SK-N-SH (cell line): ENCODE measurements at regions not wholly inside any gene's neighbourhood (a gene's known extent, or its start where the extent isn't known, plus 50 kb on each side); places are given as distances from the start of the nearest gene placed in this dataset.

Source experiments
- CTCF ChIA-PET: fragments of 300-600, 350-600 bp; formaldehyde crosslinking; extraction: SDS; loops from one replicate; lab custom pipeline; 2021; lab: Yijun Ruan, JAX
- POLR2A ChIA-PET: fragments of 350-600 bp; sonication (Branson Sonifier 250); formaldehyde crosslinking; extraction: SDS; loops from one replicate; lab custom pipeline; 2020; ENCODE audit warnings: antibody characterized with exemption, inconsistent platforms; lab: Yijun Ruan, JAX
- DNase-seq: peaks from one replicate; pipeline ENCODE4 v3.0.0; 2012
- H2AFZ ChIP-seq: fragments of 200-600 bp; sonication (generic); 2 replicates; pipeline ENCODE4 v1.8.1; 2016; ENCODE audit warnings: antibody characterized with exemption, mild to moderate bottlenecking, low read depth
- H3F3A ChIP-seq: fragments of 200-600 bp; sonication (generic); replicated peaks from 2 replicates; pipeline ENCODE3; 2016; ENCODE audit warnings: antibody characterized with exemption, mild to moderate bottlenecking; ENCODE audit not compliant: insufficient read depth
- H3K27ac ChIP-seq, 2 experiments: fragments of 200-500 bp in 1 of 2; fragments of 200-600 bp in 1 of 2; sonication (Bioruptor generic) in 1 of 2; sonication (generic), shearing (Covaris generic) in 1 of 2; 2 replicates each; pipeline versions ENCODE4 v1.5.1 to v1.6.1; 2014 to 2016; ENCODE audit warnings: low read depth in 2 of 2, inconsistent platforms in 1 of 2, low read length in 1 of 2, mild to moderate bottlenecking in 1 of 2, mixed read lengths in 1 of 2
- H3K27me3 ChIP-seq: fragments of 200-600 bp; sonication (generic), shearing (Covaris generic); 2 replicates; pipeline ENCODE4 v1.6.1; 2016; ENCODE audit warnings: mixed run types; ENCODE audit not compliant: insufficient read depth
- H3K36me3 ChIP-seq, 2 experiments: fragments of 200-500 bp in 1 of 2; fragments of 200-600 bp in 1 of 2; sonication (Bioruptor generic) in 1 of 2; sonication (generic) in 1 of 2; replicated peaks in 1 of 2; 2 replicates each; pipeline versions ENCODE3 to v1.5.1; 2014 to 2016; ENCODE audit warnings: low read length in 1 of 2, mild to moderate bottlenecking in 1 of 2; ENCODE audit not compliant: insufficient read depth in 2 of 2, control insufficient read depth in 1 of 2
- H3K4me1 ChIP-seq, 2 experiments: fragments of 200-500 bp in 1 of 2; fragments of 200-600 bp in 1 of 2; sonication (Bioruptor generic) in 1 of 2; sonication (generic), shearing (Covaris generic) in 1 of 2; 2 replicates each; pipeline versions ENCODE4 v1.5.1 to v1.6.1; 2014 to 2016; ENCODE audit warnings: low read depth in 1 of 2, low read length in 1 of 2, mixed run types in 1 of 2; ENCODE audit not compliant: insufficient read depth in 2 of 2, control insufficient read depth in 1 of 2
- H3K4me2 ChIP-seq: fragments of 200-600 bp; sonication (generic), shearing (Covaris generic); 2 replicates; pipeline ENCODE4 v1.6.1; 2017; ENCODE audit warnings: mixed run types
- H3K4me3 ChIP-seq, 2 experiments: fragments of 200-500 bp in 1 of 2; fragments of 200-600 bp in 1 of 2; sonication (Bioruptor generic) in 1 of 2; sonication (generic), shearing (Covaris generic) in 1 of 2; 2 replicates each; pipeline versions ENCODE4 v1.5.1 to v1.8.1; 2014 to 2016; ENCODE audit warnings: low read depth in 2 of 2, inconsistent platforms in 1 of 2, low read length in 1 of 2, mild to moderate bottlenecking in 1 of 2, mixed read lengths in 1 of 2, moderate library complexity in 1 of 2
- H3K79me2 ChIP-seq: fragments of 200-600 bp; sonication (generic); 2 replicates; pipeline ENCODE4 v1.8.1; 2017; ENCODE audit warnings: mild to moderate bottlenecking; ENCODE audit not compliant: insufficient read depth
- H3K9ac ChIP-seq: fragments of 200-600 bp; sonication (generic); 2 replicates; pipeline ENCODE4 v1.6.1; 2017; ENCODE audit warnings: mixed run types
- H3K9me2 ChIP-seq: fragments of 200-600 bp; sonication (generic); 2 replicates; pipeline ENCODE4 v1.6.1; 2017; ENCODE audit warnings: mixed run types
- H3K9me3 ChIP-seq: fragments of 200-600 bp; sonication (generic); 2 replicates; pipeline ENCODE4 v1.6.1; 2017; ENCODE audit warnings: mixed run types, mild to moderate bottlenecking, moderate library complexity
- H4K20me1 ChIP-seq: fragments of 200-600 bp; sonication (generic); 2 replicates; pipeline ENCODE4 v1.6.1; 2017; ENCODE audit warnings: mild to moderate bottlenecking, mixed run types; ENCODE audit not compliant: insufficient read depth
- EP300 ChIP-seq, 2 experiments: IDR thresholded peaks; 2 replicates each; pipeline versions ENCODE4 v1.4.0 to v1.6.1; 2012; ENCODE audit warnings: borderline replicate concordance in 1 of 2, low read depth in 1 of 2, low read length in 1 of 2
- EZH2phosphoT487 ChIP-seq: fragments of 200-600 bp; sonication (generic); IDR thresholded peaks from 2 replicates; pipeline ENCODE4 v1.6.1; 2017; ENCODE audit warnings: low read depth, mixed run types, mild to moderate bottlenecking, antibody characterized with exemption, moderate library complexity, borderline replicate concordance
- MEF2A ChIP-seq: IDR thresholded peaks from 2 replicates; pipeline ENCODE4 v1.4.0; 2012; ENCODE audit warnings: low read depth, borderline replicate concordance
- MXI1 ChIP-seq: IDR thresholded peaks from 2 replicates; pipeline ENCODE4 v1.6.1; 2012; ENCODE audit warnings: mild to moderate bottlenecking, low read depth, low read length, improper control_type of control experiment
- NFIC ChIP-seq: IDR thresholded peaks from 2 replicates; pipeline ENCODE4 v1.4.0; 2012; ENCODE audit warnings: borderline replicate concordance
- POLR2AphosphoS5 ChIP-seq: IDR thresholded peaks from 2 replicates; pipeline ENCODE4 v1.6.1; 2012; ENCODE audit warnings: low read depth, low read length
- RAD21 ChIP-seq: IDR thresholded peaks from 2 replicates; pipeline ENCODE4 v1.6.1; 2012; ENCODE audit warnings: mild to moderate bottlenecking, low read length
- RCOR1 ChIP-seq: fragments of 150-350 bp; IDR thresholded peaks from 2 replicates; pipeline ENCODE4 v1.6.1; 2017; ENCODE audit warnings: antibody characterized with exemption, low read length
- TAF1 ChIP-seq: IDR thresholded peaks from 2 replicates; pipeline ENCODE4 v1.6.1; 2012; ENCODE audit warnings: low read depth, mild to moderate bottlenecking, low read length, moderate library complexity, borderline replicate concordance
- TEAD4 ChIP-seq: IDR thresholded peaks from 2 replicates; pipeline ENCODE4 v1.4.0; 2012; ENCODE audit warnings: mild to moderate bottlenecking, borderline replicate concordance; ENCODE audit not compliant: insufficient read depth
- YY1 ChIP-seq: IDR thresholded peaks from 2 replicates; pipeline ENCODE4 v1.4.0; 2012; ENCODE audit warnings: low read depth, mild to moderate bottlenecking
- WGBS: methylation state at CpG from one replicate; pipeline ENCODE4 v1.1.6; 2017; ENCODE audit warnings: low lambda C conversion rate; 5-methylcytosine and 5-hydroxymethylcytosine counted together
- TF ChIP-seq, protein P1 (sequence below): fragments of 150-350 bp; IDR thresholded peaks from 2 replicates; pipeline ENCODE4 v1.6.1; 2016; ENCODE audit warnings: mild to moderate bottlenecking, low read depth, low read length
- TF ChIP-seq, protein P2 (sequence below): IDR thresholded peaks from 2 replicates; pipeline ENCODE4 v1.4.0; 2012; ENCODE audit warnings: low read depth, borderline replicate concordance
- TF ChIP-seq, protein P3 (sequence below): IDR thresholded peaks from 2 replicates; pipeline ENCODE4 v1.6.1; 2012; ENCODE audit warnings: mild to moderate bottlenecking, low read depth, low read length, moderate library complexity
- TF ChIP-seq, protein P4 (sequence below): IDR thresholded peaks from 2 replicates; pipeline ENCODE4 v1.4.0; 2012; ENCODE audit warnings: low read depth, borderline replicate concordance

DNA sequence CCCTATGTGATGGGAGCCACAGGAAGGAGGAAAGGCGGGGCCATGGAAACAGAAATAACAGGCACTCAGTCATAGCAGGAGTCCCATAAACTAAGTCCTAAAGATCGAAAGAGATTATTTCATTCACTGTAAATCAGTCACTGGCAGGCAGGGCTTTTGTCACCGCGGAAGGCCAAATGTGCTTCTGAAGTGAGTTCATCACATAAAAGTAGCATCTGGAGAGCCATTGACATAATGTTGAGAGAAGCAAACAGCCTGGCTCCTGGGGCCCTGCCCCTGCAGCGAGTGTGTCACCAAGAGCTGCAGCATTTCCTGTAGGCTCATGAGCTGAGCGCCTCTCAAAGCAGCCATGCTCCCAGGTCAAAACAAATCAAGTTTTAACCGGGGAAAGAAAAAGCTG lies 476.2 kb downstream of the HAPSTR1 start:
- ChIA-PET CTCF (no interaction called here), POLR2A (no interaction called here)
- WGBS, result 43% methylated on average over 7 of the region's 7 CpGs
- no peak overlapping the region for H3K4me2 ChIP-seq
- no peaks in the 10 kb centered on the region for H3K9me3 ChIP-seq
- H3K36me3 ChIP-seq, result no peaks in the 10 kb centered on the region
- no peaks in the 10 kb centered on the region for H3K27me3 ChIP-seq
- no peaks in the 10 kb centered on the region for H3K79me2 ChIP-seq
- H4K20me1 ChIP-seq, result no peaks in the 10 kb centered on the region
- H3K9me2 ChIP-seq, result no peaks in the 10 kb centered on the region
- H3K9ac ChIP-seq, result no peak overlapping the region
- H3F3A ChIP-seq, result no peaks in the 10 kb centered on the region
- H3K27ac ChIP-seq, result no peak overlapping the region
- no peak for DNase-seq
- H3K4me3 ChIP-seq, result no peak overlapping the region
- H3K4me1 ChIP-seq, result no peaks in the 10 kb centered on the region
- H2AFZ ChIP-seq, result no peak overlapping the region
- TF ChIP-seq, protein P1, sequence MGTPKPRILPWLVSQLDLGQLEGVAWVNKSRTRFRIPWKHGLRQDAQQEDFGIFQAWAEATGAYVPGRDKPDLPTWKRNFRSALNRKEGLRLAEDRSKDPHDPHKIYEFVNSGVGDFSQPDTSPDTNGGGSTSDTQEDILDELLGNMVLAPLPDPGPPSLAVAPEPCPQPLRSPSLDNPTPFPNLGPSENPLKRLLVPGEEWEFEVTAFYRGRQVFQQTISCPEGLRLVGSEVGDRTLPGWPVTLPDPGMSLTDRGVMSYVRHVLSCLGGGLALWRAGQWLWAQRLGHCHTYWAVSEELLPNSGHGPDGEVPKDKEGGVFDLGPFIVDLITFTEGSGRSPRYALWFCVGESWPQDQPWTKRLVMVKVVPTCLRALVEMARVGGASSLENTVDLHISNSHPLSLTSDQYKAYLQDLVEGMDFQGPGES, result no peak
- TF ChIP-seq TAF1 (no peak), TEAD4 (no peak), EZH2phosphoT487 (no peak), EP300 (IDR thresholded peaks at IDR 0.05; ENCODE audit: borderline replicate concordance in 1 of 2, low read depth in 1 of 2, low read length in 1 of 2) (no peak), YY1 (no peak), MXI1 (no peak), NFIC (no peak), POLR2AphosphoS5 (no peak), RAD21 (no peak), MEF2A (no peak), RCOR1 (no peak)
- TF ChIP-seq, protein P2, sequence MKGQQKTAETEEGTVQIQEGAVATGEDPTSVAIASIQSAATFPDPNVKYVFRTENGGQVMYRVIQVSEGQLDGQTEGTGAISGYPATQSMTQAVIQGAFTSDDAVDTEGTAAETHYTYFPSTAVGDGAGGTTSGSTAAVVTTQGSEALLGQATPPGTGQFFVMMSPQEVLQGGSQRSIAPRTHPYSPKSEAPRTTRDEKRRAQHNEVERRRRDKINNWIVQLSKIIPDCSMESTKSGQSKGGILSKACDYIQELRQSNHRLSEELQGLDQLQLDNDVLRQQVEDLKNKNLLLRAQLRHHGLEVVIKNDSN, result no peak
- TF ChIP-seq, protein P3, sequence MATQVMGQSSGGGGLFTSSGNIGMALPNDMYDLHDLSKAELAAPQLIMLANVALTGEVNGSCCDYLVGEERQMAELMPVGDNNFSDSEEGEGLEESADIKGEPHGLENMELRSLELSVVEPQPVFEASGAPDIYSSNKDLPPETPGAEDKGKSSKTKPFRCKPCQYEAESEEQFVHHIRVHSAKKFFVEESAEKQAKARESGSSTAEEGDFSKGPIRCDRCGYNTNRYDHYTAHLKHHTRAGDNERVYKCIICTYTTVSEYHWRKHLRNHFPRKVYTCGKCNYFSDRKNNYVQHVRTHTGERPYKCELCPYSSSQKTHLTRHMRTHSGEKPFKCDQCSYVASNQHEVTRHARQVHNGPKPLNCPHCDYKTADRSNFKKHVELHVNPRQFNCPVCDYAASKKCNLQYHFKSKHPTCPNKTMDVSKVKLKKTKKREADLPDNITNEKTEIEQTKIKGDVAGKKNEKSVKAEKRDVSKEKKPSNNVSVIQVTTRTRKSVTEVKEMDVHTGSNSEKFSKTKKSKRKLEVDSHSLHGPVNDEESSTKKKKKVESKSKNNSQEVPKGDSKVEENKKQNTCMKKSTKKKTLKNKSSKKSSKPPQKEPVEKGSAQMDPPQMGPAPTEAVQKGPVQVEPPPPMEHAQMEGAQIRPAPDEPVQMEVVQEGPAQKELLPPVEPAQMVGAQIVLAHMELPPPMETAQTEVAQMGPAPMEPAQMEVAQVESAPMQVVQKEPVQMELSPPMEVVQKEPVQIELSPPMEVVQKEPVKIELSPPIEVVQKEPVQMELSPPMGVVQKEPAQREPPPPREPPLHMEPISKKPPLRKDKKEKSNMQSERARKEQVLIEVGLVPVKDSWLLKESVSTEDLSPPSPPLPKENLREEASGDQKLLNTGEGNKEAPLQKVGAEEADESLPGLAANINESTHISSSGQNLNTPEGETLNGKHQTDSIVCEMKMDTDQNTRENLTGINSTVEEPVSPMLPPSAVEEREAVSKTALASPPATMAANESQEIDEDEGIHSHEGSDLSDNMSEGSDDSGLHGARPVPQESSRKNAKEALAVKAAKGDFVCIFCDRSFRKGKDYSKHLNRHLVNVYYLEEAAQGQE, result no peak
- TF ChIP-seq, protein P4, sequence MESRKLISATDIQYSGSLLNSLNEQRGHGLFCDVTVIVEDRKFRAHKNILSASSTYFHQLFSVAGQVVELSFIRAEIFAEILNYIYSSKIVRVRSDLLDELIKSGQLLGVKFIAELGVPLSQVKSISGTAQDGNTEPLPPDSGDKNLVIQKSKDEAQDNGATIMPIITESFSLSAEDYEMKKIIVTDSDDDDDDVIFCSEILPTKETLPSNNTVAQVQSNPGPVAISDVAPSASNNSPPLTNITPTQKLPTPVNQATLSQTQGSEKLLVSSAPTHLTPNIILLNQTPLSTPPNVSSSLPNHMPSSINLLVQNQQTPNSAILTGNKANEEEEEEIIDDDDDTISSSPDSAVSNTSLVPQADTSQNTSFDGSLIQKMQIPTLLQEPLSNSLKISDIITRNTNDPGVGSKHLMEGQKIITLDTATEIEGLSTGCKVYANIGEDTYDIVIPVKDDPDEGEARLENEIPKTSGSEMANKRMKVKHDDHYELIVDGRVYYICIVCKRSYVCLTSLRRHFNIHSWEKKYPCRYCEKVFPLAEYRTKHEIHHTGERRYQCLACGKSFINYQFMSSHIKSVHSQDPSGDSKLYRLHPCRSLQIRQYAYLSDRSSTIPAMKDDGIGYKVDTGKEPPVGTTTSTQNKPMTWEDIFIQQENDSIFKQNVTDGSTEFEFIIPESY, result no peak
